GM23338 (cell line): ENCODE measurements at regions not wholly inside any gene's neighbourhood (a gene's known extent, or its start where the extent isn't known, plus 50 kb on each side); places are given as distances from the start of the nearest gene placed in this dataset.

Experiments used
- ATAC-seq: fragments of 200-7000 bp; cut with Tn5 transposase; 3 replicates; pipeline ENCODE4 v1.9.1; 2020
- DNase-seq: peaks from one replicate; pipeline ENCODE4 v3.0.0-alpha.2; 2015; ENCODE audit warnings: low spot score
- H2AFZ ChIP-seq: fragments of 200-600 bp; sonication (generic); 2 replicates; pipeline ENCODE4 v1.8.0; 2016; ENCODE audit warnings: antibody characterized with exemption, mild to moderate bottlenecking, moderate library complexity
- H3F3A ChIP-seq: fragments of 200-600 bp; sonication (generic); replicated peaks from 2 replicates; pipeline ENCODE4 v1.8.0; 2017; ENCODE audit warnings: antibody characterized with exemption, mixed run types, low read depth
- H3K27ac ChIP-seq: fragments of 200-600 bp; sonication (generic); 2 replicates; pipeline ENCODE4 v1.6.1; 2016; ENCODE audit warnings: low read depth
- H3K27me3 ChIP-seq: fragments of 200-600 bp; sonication (generic); 2 replicates; pipeline ENCODE4 v1.8.0; 2016; ENCODE audit warnings: mild to moderate bottlenecking, mixed run types, moderate library complexity; ENCODE audit not compliant: insufficient read depth
- H3K36me3 ChIP-seq: fragments of 200-600 bp; sonication (generic); 2 replicates; pipeline ENCODE4 v1.8.0; 2016; ENCODE audit warnings: mild to moderate bottlenecking; ENCODE audit not compliant: insufficient read depth
- H3K4me1 ChIP-seq: fragments of 200-600 bp; sonication (generic); 2 replicates; pipeline ENCODE4 v1.8.0; 2016; ENCODE audit warnings: mild to moderate bottlenecking, moderate library complexity; ENCODE audit not compliant: insufficient read depth
- H3K4me2 ChIP-seq: fragments of 200-600 bp; sonication (generic); 2 replicates; pipeline ENCODE4 v1.7.1; 2017; ENCODE audit warnings: mixed run types
- H3K4me3 ChIP-seq: fragments of 200-600 bp; sonication (generic); 2 replicates; pipeline ENCODE4 v1.6.1; 2016; ENCODE audit warnings: mixed run types
- H3K79me2 ChIP-seq: fragments of 200-600 bp; sonication (generic); replicated peaks from 2 replicates; pipeline ENCODE4 v1.8.0; 2017; ENCODE audit warnings: mild to moderate bottlenecking; ENCODE audit not compliant: insufficient read depth
- H3K9me2 ChIP-seq: fragments of 200-600 bp; sonication (generic); 2 replicates; pipeline ENCODE4 v1.8.0; 2017; ENCODE audit not compliant: insufficient read depth
- H4K20me1 ChIP-seq: fragments of 200-600 bp; sonication (generic); replicated peaks from 2 replicates; pipeline ENCODE4 v1.8.0; 2017; ENCODE audit warnings: mild to moderate bottlenecking; ENCODE audit not compliant: insufficient read depth
- H3K27ac Mint-ChIP-seq: 2 replicates; pipeline ENCODE4 v1.8.0; 2020; ENCODE audit warnings: inconsistent platforms, mild to moderate bottlenecking, moderate library complexity, mixed read lengths
- H3K27me3 Mint-ChIP-seq: 3 replicates; pipeline ENCODE4 v1.8.0; 2022; ENCODE audit warnings: low read depth, mild to moderate bottlenecking, moderate library complexity, mixed read lengths, inconsistent platforms; ENCODE audit not compliant: insufficient read depth, poor library complexity
- H3K36me3 Mint-ChIP-seq: 3 replicates; pipeline ENCODE4 v1.8.0; 2021; ENCODE audit warnings: low read depth, mild to moderate bottlenecking, inconsistent platforms, moderate library complexity, mixed read lengths
- H3K4me1 Mint-ChIP-seq: 3 replicates; pipeline ENCODE4 v1.8.0; 2020; ENCODE audit warnings: mild to moderate bottlenecking, inconsistent platforms, mixed read lengths
- H3K4me3 Mint-ChIP-seq: 3 replicates; pipeline ENCODE4 v1.8.0; 2021; ENCODE audit warnings: moderate library complexity, mild to moderate bottlenecking, inconsistent platforms, mixed read lengths
- H3K9me3 Mint-ChIP-seq: 3 replicates; pipeline ENCODE4 v1.8.0; 2020; ENCODE audit warnings: moderate library complexity, mild to moderate bottlenecking, inconsistent platforms, mixed read lengths
- CTCF ChIP-seq, 2 experiments: fragments of 200-600 bp in 1 of 2; sonication (generic) in 1 of 2; conservative IDR thresholded peaks; 2 replicates each; pipeline versions ENCODE4 v1.5.1 to v1.6.1; 2016 to 2017; ENCODE audit warnings: antibody characterized with exemption in 2 of 2, low read depth in 2 of 2, mild to moderate bottlenecking in 2 of 2, moderate library complexity in 1 of 2
- EZH2 ChIP-seq: fragments of 200-600 bp; sonication (generic); IDR thresholded peaks from one replicate; pipeline ENCODE4 v1.8.0; 2017; ENCODE audit warnings: antibody characterized with exemption, mild to moderate bottlenecking, low read depth; ENCODE audit not compliant: unreplicated experiment
- EZH2phosphoT487 ChIP-seq: fragments of 200-600 bp; sonication (generic); IDR thresholded peaks from one replicate; pipeline ENCODE4 v1.8.1; 2018; ENCODE audit warnings: antibody characterized with exemption; ENCODE audit not compliant: unreplicated experiment
- JUNB ChIP-seq: IDR thresholded peaks from one replicate; pipeline ENCODE4 v1.6.1; 2016; ENCODE audit warnings: antibody characterized with exemption; ENCODE audit not compliant: unreplicated experiment
- POLR2AphosphoS5 ChIP-seq: IDR thresholded peaks from 2 replicates; pipeline ENCODE4 v1.6.1; 2016; ENCODE audit warnings: antibody characterized with exemption, low read depth
- TF ChIP-seq, protein P1 (sequence below): IDR thresholded peaks from one replicate; pipeline ENCODE4 v1.6.1; 2018; ENCODE audit warnings: antibody characterized with exemption; ENCODE audit not compliant: unreplicated experiment
- TF ChIP-seq, protein P2 (sequence below): IDR thresholded peaks from 2 replicates; pipeline ENCODE4 v1.6.1; 2016; ENCODE audit warnings: antibody characterized with exemption

DNA sequence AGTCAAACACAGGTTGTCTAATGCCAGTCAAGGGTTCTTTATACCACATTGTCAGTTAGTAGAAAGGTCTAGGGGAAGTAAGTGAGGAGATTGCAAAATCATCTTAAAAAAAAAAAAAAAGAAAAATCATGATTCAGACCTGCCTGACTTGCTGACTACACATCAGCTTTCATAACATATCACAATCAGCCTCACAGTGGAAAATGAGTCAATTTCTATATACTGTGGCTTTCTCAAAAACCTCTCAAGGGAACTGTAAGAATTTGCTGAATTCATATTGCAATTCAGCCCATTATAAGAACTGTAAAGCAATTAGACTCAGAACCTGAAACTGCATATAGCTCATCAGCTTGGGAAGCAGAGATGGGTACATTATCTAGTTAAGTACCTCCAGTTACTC, 75.3 kb upstream of the GPC6 start (continued):
- TF ChIP-seq, protein P1, sequence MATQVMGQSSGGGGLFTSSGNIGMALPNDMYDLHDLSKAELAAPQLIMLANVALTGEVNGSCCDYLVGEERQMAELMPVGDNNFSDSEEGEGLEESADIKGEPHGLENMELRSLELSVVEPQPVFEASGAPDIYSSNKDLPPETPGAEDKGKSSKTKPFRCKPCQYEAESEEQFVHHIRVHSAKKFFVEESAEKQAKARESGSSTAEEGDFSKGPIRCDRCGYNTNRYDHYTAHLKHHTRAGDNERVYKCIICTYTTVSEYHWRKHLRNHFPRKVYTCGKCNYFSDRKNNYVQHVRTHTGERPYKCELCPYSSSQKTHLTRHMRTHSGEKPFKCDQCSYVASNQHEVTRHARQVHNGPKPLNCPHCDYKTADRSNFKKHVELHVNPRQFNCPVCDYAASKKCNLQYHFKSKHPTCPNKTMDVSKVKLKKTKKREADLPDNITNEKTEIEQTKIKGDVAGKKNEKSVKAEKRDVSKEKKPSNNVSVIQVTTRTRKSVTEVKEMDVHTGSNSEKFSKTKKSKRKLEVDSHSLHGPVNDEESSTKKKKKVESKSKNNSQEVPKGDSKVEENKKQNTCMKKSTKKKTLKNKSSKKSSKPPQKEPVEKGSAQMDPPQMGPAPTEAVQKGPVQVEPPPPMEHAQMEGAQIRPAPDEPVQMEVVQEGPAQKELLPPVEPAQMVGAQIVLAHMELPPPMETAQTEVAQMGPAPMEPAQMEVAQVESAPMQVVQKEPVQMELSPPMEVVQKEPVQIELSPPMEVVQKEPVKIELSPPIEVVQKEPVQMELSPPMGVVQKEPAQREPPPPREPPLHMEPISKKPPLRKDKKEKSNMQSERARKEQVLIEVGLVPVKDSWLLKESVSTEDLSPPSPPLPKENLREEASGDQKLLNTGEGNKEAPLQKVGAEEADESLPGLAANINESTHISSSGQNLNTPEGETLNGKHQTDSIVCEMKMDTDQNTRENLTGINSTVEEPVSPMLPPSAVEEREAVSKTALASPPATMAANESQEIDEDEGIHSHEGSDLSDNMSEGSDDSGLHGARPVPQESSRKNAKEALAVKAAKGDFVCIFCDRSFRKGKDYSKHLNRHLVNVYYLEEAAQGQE: no peak
- TF ChIP-seq POLR2AphosphoS5 (no peak), EZH2 (no peak), EZH2phosphoT487 (no peak)

- H2AFZ ChIP-seq: no peak overlapping the region
- TF ChIP-seq, protein P2, sequence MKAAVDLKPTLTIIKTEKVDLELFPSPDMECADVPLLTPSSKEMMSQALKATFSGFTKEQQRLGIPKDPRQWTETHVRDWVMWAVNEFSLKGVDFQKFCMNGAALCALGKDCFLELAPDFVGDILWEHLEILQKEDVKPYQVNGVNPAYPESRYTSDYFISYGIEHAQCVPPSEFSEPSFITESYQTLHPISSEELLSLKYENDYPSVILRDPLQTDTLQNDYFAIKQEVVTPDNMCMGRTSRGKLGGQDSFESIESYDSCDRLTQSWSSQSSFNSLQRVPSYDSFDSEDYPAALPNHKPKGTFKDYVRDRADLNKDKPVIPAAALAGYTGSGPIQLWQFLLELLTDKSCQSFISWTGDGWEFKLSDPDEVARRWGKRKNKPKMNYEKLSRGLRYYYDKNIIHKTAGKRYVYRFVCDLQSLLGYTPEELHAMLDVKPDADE: no peak
- TF ChIP-seq JUNB: no peak
- TF ChIP-seq, protein P1: no peak
- TF ChIP-seq CTCF (conservative IDR thresholded peaks at IDR 0.05; ENCODE audit: low read depth in 2 of 2): no peak
- no peak for ATAC-seq
- no peaks in the 10 kb centered on the region for H3K27me3 Mint-ChIP-seq
- no peaks in the 10 kb centered on the region for H3K27me3 ChIP-seq
- no peak overlapping the region for H3K27ac Mint-ChIP-seq
- H3K4me3 Mint-ChIP-seq: no peak overlapping the region
- H3K9me3 Mint-ChIP-seq: no peaks in the 10 kb centered on the region; the same call in 2 of the 3 replicates
- no peaks in the 10 kb centered on the region for H3K36me3 Mint-ChIP-seq
- no peak overlapping the region for H3K27ac ChIP-seq
- no peak for DNase-seq
- no peak overlapping the region for H3K4me2 ChIP-seq
- no peaks in the 10 kb centered on the region for H3K36me3 ChIP-seq
- no peaks in the 10 kb centered on the region for H4K20me1 ChIP-seq
- H3K4me1 ChIP-seq: no peaks in the 10 kb centered on the region
- no peak overlapping the region for H3K4me3 ChIP-seq
- no peaks in the 10 kb centered on the region for H3F3A ChIP-seq
- H3K9me2 ChIP-seq: no peaks in the 10 kb centered on the region
- no peaks in the 10 kb centered on the region for H3K79me2 ChIP-seq
- no peaks in the 10 kb centered on the region for H3K4me1 Mint-ChIP-seq
Measured at GRCh38 chr13:93158565-93158964, 68.0 kb upstream of the GPC6 start.
